Osteocyte (in vitro differentiated cells): ENCODE measurements at regions not wholly inside any gene's neighbourhood (a gene's known extent, or its start where the extent isn't known, plus 50 kb on each side); places are given as distances from the start of the nearest gene placed in this dataset.

Source experiments
- DNase-seq: peaks from one replicate; pipeline ENCODE4 v3.0.0; 2021; ENCODE audit warnings: mixed read lengths; ENCODE audit not compliant: unreplicated experiment; ENCODE audit errors: extremely low spot score
- H3K27ac Mint-ChIP-seq: one replicate; pipeline ENCODE4 v1.8.0; 2021; ENCODE audit warnings: mild to moderate bottlenecking, mixed read lengths; ENCODE audit not compliant: unreplicated experiment
- H3K27me3 Mint-ChIP-seq: one replicate; pipeline ENCODE4 v1.8.0; 2021; ENCODE audit warnings: mixed read lengths; ENCODE audit not compliant: unreplicated experiment
- H3K36me3 Mint-ChIP-seq: one replicate; pipeline ENCODE4 v1.8.0; 2021; ENCODE audit warnings: mixed read lengths; ENCODE audit not compliant: unreplicated experiment
- H3K4me1 Mint-ChIP-seq: one replicate; pipeline ENCODE4 v1.8.0; 2021; ENCODE audit warnings: mixed read lengths; ENCODE audit not compliant: unreplicated experiment
- H3K4me3 Mint-ChIP-seq: one replicate; pipeline ENCODE4 v1.8.0; 2021; ENCODE audit warnings: mild to moderate bottlenecking, moderate library complexity, mixed read lengths; ENCODE audit not compliant: unreplicated experiment
- H3K9me3 Mint-ChIP-seq: one replicate; pipeline ENCODE4 v1.8.0; 2021; ENCODE audit warnings: mixed read lengths; ENCODE audit not compliant: unreplicated experiment
- CTCF ChIP-seq: fragments of 200-600 bp; sonication (generic); IDR thresholded peaks from 2 replicates; pipeline ENCODE4 v1.5.0; 2021; ENCODE audit warnings: antibody characterized with exemption, mild to moderate bottlenecking, moderate library complexity

GRCh38 chr22:47582067-47582466, 819.6 kb downstream of the TBC1D22A start:
- Mint-ChIP-seq H3K27ac (no peak overlapping the region), H3K27me3 (no peaks in the 10 kb centered on the region), H3K36me3 (no peaks in the 10 kb centered on the region), H3K4me1 (no peaks in the 10 kb centered on the region), H3K9me3 (peaks cover 41% of the 10 kb centered on the region), H3K4me3 (no peak overlapping the region)
- DNase-seq = no peak
- no peak for TF ChIP-seq CTCF

GRCh38 chr22:47580121-47580520, 817.7 kb downstream of the TBC1D22A start:
- H3K36me3 Mint-ChIP-seq = no peaks in the 10 kb centered on the region
- no peak overlapping the region for H3K27ac Mint-ChIP-seq
- H3K4me3 Mint-ChIP-seq = no peak overlapping the region
- no peak for DNase-seq
- TF ChIP-seq CTCF = no peak
- no peaks in the 10 kb centered on the region for H3K4me1 Mint-ChIP-seq
- H3K27me3 Mint-ChIP-seq = no peaks in the 10 kb centered on the region
- peaks cover 53% of the 10 kb centered on the region for H3K9me3 Mint-ChIP-seq

GRCh38 chr22:47576908-47577307, 814.5 kb downstream of the TBC1D22A start:
- no peak for DNase-seq
- no peaks in the 10 kb centered on the region for H3K4me1 Mint-ChIP-seq
- no peaks in the 10 kb centered on the region for H3K27me3 Mint-ChIP-seq
- no peaks in the 10 kb centered on the region for H3K36me3 Mint-ChIP-seq
- H3K27ac Mint-ChIP-seq = no peak overlapping the region
- TF ChIP-seq CTCF = no peak
- H3K9me3 Mint-ChIP-seq = peaks cover 64% of the 10 kb centered on the region
- no peak overlapping the region for H3K4me3 Mint-ChIP-seq

- Mint-ChIP-seq H3K27ac (no peak overlapping the region), H3K4me3 (no peak overlapping the region), H3K9me3 (peaks cover 62% of the 10 kb centered on the region), H3K4me1 (no peaks in the 10 kb centered on the region), H3K36me3 (no peaks in the 10 kb centered on the region), H3K27me3 (no peaks in the 10 kb centered on the region)
- TF ChIP-seq CTCF = no peak
- DNase-seq = peak; percentile 32
Observed at GRCh38 chr22:47575291-47575690, 812.8 kb downstream of the TBC1D22A start.

- Mint-ChIP-seq H3K27me3 (no peaks in the 10 kb centered on the region), H3K27ac (no peak overlapping the region), H3K9me3 (peaks cover 60% of the 10 kb centered on the region), H3K4me1 (no peaks in the 10 kb centered on the region), H3K4me3 (no peak overlapping the region), H3K36me3 (no peaks in the 10 kb centered on the region)
- no peak for TF ChIP-seq CTCF
- DNase-seq = peak; percentile 59
Observed at GRCh38 chr22:47574556-47574955, 812.1 kb downstream of the TBC1D22A start.
